ENCODE measurements at regions not wholly inside any gene's neighbourhood (a gene's known extent, or its start where the extent isn't known, plus 50 kb on each side); places are given as distances from the start of the nearest gene placed in this dataset.

DNA sequence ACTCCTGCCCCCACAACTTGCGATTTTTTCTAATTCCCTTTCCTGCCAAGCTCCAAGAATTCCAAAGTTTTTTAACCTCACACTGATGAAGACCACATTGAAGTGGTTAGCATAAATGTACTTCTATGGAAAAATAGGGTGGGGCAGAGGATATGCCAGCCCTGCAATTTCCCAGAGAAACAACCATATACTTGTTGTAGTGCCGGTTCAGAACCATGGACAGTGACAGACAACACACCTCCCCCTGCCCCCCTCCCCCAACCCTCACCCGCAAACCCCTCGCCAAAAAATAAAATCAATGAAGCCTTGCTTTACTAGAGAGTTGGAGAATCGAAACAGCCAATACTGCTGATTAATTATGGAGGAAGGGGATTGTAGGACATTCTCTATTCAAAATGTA, 109.5 kb upstream of the GRIK3 start:
- no peak for TF ChIP-seq POLR2AphosphoS5 (IDR thresholded peaks at IDR 0.05; ENCODE audit: insufficient read depth, low read depth, low read length)
- no peak for TF ChIP-seq FOS (IDR thresholded peaks at IDR 0.05; ENCODE audit: borderline replicate concordance, insufficient read depth, low read length)
- no peak for TF ChIP-seq JUN (IDR thresholded peaks at IDR 0.05; ENCODE audit: borderline replicate concordance, insufficient read depth, insufficient read length, low read depth)
- TF ChIP-seq, protein P1, sequence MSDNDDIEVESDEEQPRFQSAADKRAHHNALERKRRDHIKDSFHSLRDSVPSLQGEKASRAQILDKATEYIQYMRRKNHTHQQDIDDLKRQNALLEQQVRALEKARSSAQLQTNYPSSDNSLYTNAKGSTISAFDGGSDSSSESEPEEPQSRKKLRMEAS (IDR thresholded peaks at IDR 0.05; ENCODE audit: insufficient read depth, insufficient read length) = no peak
- TF ChIP-seq, protein P2, sequence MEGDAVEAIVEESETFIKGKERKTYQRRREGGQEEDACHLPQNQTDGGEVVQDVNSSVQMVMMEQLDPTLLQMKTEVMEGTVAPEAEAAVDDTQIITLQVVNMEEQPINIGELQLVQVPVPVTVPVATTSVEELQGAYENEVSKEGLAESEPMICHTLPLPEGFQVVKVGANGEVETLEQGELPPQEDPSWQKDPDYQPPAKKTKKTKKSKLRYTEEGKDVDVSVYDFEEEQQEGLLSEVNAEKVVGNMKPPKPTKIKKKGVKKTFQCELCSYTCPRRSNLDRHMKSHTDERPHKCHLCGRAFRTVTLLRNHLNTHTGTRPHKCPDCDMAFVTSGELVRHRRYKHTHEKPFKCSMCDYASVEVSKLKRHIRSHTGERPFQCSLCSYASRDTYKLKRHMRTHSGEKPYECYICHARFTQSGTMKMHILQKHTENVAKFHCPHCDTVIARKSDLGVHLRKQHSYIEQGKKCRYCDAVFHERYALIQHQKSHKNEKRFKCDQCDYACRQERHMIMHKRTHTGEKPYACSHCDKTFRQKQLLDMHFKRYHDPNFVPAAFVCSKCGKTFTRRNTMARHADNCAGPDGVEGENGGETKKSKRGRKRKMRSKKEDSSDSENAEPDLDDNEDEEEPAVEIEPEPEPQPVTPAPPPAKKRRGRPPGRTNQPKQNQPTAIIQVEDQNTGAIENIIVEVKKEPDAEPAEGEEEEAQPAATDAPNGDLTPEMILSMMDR (IDR thresholded peaks at IDR 0.05; ENCODE audit: extremely low read depth in 1 of 2, insufficient read depth in 1 of 2, low read depth in 1 of 2, low read length in 2 of 2) = no peak
- TF ChIP-seq EZH2 (IDR thresholded peaks at IDR 0.05; ENCODE audit: borderline replicate concordance, low read depth, low read length, severe bottlenecking) = no peak
- TF ChIP-seq GATA2 (IDR thresholded peaks at IDR 0.05; ENCODE audit: insufficient read depth, insufficient read length, low read depth, low read length) = no peak
- TF ChIP-seq POLR2A (IDR thresholded peaks at IDR 0.05; ENCODE audit: low read depth, low read length) = no peak
- no peak for TF ChIP-seq MYC (IDR thresholded peaks at IDR 0.05; ENCODE audit: low read depth, low read length)
- DNase-seq (ENCODE audit: low read depth, low spot score) (no peak), FAIRE-seq (no peak)
- dilution Hi-C loops (cut with MboI; ENCODE audit: extremely low pct_ligation_motif_present, low sequenced_read_pairs) (no loop called here), intact Hi-C loops (cut with micrococcal nuclease) (no loop called here)
- H3K27ac ChIP-seq (ENCODE audit: insufficient read depth, low read depth, low read length) = no peak overlapping the region
- no peak overlapping the region for H3K4me3 ChIP-seq (replicated peaks in 1 of 3; ENCODE audit: insufficient read depth in 1 of 3, low read depth in 1 of 3, low read length in 3 of 3)
- BruUV-seq (replicated peaks) = no TSS peak
- POLR2A ChIA-PET = no interaction called here
- H4K20me1 ChIP-seq (replicated peaks; ENCODE audit: control insufficient read depth, extremely low read depth, insufficient read depth, low read length) = no peaks in the 10 kb centered on the region
- H3K9me3 ChIP-seq (replicated peaks; ENCODE audit: control insufficient read depth, insufficient read depth, low read length) = no peaks in the 10 kb centered on the region
- H3K4me2 ChIP-seq (ENCODE audit: insufficient read depth, low read length) = no peak overlapping the region
- no peaks in the 10 kb centered on the region for H3K36me3 ChIP-seq (ENCODE audit: control insufficient read depth in 2 of 2, extremely low read depth in 1 of 2, insufficient read depth in 2 of 2, low read length in 2 of 2)
- H3K9me1 ChIP-seq (replicated peaks; ENCODE audit: control insufficient read depth, extremely low read depth, insufficient read depth, low read length) = no peaks in the 10 kb centered on the region
- H3K9ac ChIP-seq (replicated peaks; ENCODE audit: extremely low read depth, insufficient read depth, low read length) = no peak overlapping the region
- no peak overlapping the region for H2AFZ ChIP-seq (ENCODE audit: low read depth, low read length)
- no peaks in the 10 kb centered on the region for H3K79me2 ChIP-seq (ENCODE audit: control insufficient read depth, insufficient read depth, low read length)
- no peaks in the 10 kb centered on the region for H3K27me3 ChIP-seq (ENCODE audit: control insufficient read depth in 2 of 2, insufficient read depth in 2 of 2, low read length in 2 of 2)
- CTCF ChIA-PET = no interaction called here
- H3K4me1 ChIP-seq (ENCODE audit: control insufficient read depth, extremely low read depth, insufficient read depth, low read length) = no peaks in the 10 kb centered on the region

Data from endothelial cell of umbilical vein (primary cell).